GM12892 (cell line): ENCODE measurements at regions not wholly inside any gene's neighbourhood (a gene's known extent, or its start where the extent isn't known, plus 50 kb on each side); places are given as distances from the start of the nearest gene placed in this dataset.

Experiments used
- POLR2A ChIP-seq: IDR thresholded peaks from 2 replicates; pipeline ENCODE4 v1.6.1; 2011; ENCODE audit warnings: low read depth, low read length, control low read depth
- POLR2AphosphoS5 ChIP-seq: IDR thresholded peaks from 2 replicates; pipeline ENCODE4 v1.6.1; 2011; ENCODE audit warnings: low read depth, low read length, control low read depth

DNA sequence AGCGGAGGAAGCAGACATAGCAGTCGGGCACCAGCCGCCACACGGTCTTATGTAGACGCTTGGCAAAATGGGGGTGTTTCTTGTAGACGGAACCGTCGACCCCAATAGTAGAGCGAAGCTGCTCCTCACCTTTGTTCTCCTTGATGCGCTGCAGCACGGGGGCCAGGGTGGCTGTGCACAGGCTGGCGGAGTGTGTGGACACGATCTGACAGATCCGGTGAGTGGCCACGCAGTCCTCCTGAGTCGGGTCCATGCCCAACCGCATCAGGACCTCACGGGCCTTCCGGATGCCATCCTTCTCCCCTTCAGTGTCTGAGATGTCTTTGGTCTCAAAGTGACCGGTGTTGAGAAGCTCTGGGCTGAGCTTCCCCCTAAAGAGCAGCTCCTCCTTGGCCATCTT is 153.0 kb downstream of the TENT5D start:
- TF ChIP-seq POLR2A (no peak), POLR2AphosphoS5 (no peak)
